ENCODE measurements at regions not wholly inside any gene's neighbourhood (a gene's known extent, or its start where the extent isn't known, plus 50 kb on each side); places are given as distances from the start of the nearest gene placed in this dataset.

DNA sequence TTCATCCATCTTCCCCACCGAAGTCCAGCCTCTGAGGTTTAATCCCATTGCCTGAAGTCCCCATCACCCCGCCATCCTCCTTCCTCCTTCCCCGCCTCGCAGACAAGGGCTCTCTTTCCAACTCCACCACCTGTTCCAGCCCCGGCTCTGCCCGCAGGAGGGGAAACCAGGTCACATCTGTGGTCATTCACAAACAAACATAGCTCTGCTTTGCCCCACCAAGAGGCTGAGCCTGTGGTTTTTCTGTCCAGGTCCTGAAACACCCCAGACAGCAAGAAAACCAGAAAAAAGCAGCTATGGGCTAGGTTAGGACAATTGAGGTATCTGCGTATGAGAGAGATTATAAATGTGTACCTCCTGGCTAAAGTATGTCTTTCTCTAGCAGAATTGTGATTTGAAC, 144.7 kb downstream of the GLI2 start:
- H3K4me2 ChIP-seq (ENCODE audit: insufficient read depth, low read length): no peak overlapping the region
- H3K36me3 ChIP-seq (ENCODE audit: insufficient read depth, low read length): no peaks in the 10 kb centered on the region
- H2AFZ ChIP-seq (ENCODE audit: low read length): no peak overlapping the region
- DNase-seq (ENCODE audit: insufficient read length, low spot score, missing footprints): peak; percentile 80
- H3K27me3 ChIP-seq (ENCODE audit: insufficient read depth, low read length): no peaks in the 10 kb centered on the region
- no peak overlapping the region for H3K4me3 ChIP-seq (ENCODE audit: insufficient read depth, low read length)
- peaks cover 45% of the 10 kb centered on the region for H4K20me1 ChIP-seq (ENCODE audit: insufficient read depth, low read length)
- H3K4me1 ChIP-seq (ENCODE audit: insufficient read depth, low read length): peaks cover 12% of the 10 kb centered on the region
- H3K9me3 ChIP-seq (ENCODE audit: low read depth, low read length): no peaks in the 10 kb centered on the region
- no peak overlapping the region for H3K27ac ChIP-seq (ENCODE audit: low read depth, low read length)
- H3K79me2 ChIP-seq (ENCODE audit: insufficient read depth, low read length): peaks cover 84% of the 10 kb centered on the region
- TF ChIP-seq, protein P1, sequence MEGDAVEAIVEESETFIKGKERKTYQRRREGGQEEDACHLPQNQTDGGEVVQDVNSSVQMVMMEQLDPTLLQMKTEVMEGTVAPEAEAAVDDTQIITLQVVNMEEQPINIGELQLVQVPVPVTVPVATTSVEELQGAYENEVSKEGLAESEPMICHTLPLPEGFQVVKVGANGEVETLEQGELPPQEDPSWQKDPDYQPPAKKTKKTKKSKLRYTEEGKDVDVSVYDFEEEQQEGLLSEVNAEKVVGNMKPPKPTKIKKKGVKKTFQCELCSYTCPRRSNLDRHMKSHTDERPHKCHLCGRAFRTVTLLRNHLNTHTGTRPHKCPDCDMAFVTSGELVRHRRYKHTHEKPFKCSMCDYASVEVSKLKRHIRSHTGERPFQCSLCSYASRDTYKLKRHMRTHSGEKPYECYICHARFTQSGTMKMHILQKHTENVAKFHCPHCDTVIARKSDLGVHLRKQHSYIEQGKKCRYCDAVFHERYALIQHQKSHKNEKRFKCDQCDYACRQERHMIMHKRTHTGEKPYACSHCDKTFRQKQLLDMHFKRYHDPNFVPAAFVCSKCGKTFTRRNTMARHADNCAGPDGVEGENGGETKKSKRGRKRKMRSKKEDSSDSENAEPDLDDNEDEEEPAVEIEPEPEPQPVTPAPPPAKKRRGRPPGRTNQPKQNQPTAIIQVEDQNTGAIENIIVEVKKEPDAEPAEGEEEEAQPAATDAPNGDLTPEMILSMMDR (IDR thresholded peaks at IDR 0.05; ENCODE audit: extremely low read depth, low read depth, low read length): no peak

DNA sequence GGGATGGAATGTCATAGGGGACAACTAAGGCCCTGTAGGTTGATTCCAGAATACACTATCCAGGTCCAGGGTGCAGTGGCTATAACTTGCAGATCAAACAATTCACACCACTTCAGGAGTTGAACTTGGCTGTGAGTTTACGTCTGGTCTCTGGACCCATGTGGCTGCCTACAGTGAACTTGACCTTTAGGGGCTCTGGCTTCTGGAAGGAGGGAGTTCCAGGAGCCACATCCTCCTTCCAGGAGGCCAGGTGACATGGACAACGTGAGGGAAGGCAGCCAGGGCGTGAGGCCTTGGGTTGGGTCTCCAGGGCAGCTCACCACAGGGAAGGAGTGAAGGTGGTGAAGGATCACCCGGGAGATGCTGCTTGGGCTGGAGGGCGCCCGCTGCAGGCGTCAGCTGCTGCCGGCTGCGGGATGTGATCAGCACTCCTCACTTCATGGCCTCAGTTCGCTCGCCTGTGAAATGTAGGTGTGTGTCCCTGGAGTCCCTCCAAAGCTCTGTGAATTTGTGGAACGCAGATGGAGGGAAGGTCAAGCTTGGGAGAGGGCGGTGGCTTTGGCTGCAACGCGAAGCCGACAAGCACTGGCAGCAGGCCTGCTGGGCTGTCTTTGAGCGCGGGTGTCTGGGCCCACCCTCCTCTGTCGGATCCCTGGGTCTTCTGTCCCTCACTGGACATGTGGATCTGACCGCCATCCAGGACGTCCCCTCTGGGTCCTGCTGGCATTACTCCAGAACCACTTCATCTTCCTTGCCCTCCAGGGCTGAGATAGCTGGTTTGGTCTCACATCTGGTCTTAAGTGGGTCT, 146.5 kb downstream of the GLI2 start:
- no peaks in the 10 kb centered on the region for H3K27me3 ChIP-seq (ENCODE audit: insufficient read depth, low read length)
- TF ChIP-seq, protein P1 (IDR thresholded peaks at IDR 0.05; ENCODE audit: extremely low read depth, low read depth, low read length): no peak
- H3K4me1 ChIP-seq (ENCODE audit: insufficient read depth, low read length): peaks cover 16% of the 10 kb centered on the region
- no peak overlapping the region for H3K27ac ChIP-seq (ENCODE audit: low read depth, low read length)
- peaks cover 84% of the 10 kb centered on the region for H3K79me2 ChIP-seq (ENCODE audit: insufficient read depth, low read length)
- peaks cover 44% of the 10 kb centered on the region for H4K20me1 ChIP-seq (ENCODE audit: insufficient read depth, low read length)
- peak; percentile 51 for DNase-seq (ENCODE audit: insufficient read length, low spot score, missing footprints)
- no peak overlapping the region for H2AFZ ChIP-seq (ENCODE audit: low read length)
- H3K4me3 ChIP-seq (ENCODE audit: insufficient read depth, low read length): no peak overlapping the region
- H3K9me3 ChIP-seq (ENCODE audit: low read depth, low read length): no peaks in the 10 kb centered on the region
- no peaks in the 10 kb centered on the region for H3K36me3 ChIP-seq (ENCODE audit: insufficient read depth, low read length)
- H3K4me2 ChIP-seq (ENCODE audit: insufficient read depth, low read length): no peak overlapping the region

DNA sequence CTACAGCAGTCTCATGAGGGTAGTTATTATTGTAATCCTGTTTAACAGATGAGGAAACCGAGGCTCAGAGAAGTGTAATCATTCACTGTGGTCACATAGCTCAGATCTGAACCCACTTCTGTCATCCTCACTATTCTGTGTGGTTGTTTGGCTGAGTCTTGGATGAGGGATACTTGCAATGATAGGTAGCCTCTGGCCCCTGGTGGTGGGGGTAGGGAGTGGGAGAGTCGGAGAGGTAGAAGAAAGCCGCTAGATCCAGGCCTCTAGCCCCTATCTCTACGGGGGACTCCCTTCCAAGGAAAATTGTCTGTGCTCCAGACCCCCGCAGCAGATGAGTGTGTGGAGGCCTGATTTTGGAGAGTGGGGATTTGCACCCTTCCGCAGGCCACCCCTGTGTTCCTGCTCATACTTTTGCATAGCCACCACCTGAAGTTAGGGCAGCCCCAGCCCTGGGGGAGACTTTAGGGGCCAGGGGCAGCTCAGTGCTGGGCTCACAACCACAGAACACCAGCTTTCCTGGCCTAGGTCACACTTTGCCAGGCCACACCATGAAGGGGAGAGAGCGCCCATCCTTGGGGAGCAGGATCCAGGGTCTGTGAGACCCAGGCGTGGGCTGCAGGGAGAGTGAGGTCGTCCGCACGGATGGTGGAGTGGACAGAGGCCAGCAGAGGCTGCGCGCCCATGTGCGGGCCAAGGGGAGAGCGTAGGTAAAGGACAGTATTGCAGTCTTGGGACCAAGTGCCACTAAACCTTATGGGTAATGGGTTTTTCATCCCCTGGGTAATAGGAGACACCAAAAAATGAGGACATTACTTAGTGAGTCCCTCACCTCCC, 148.2 kb downstream of the GLI2 start:
- H3K9me3 ChIP-seq (ENCODE audit: low read depth, low read length): no peaks in the 10 kb centered on the region
- peaks cover 59% of the 10 kb centered on the region for H4K20me1 ChIP-seq (ENCODE audit: insufficient read depth, low read length)
- DNase-seq (ENCODE audit: insufficient read length, low spot score, missing footprints): peak; percentile 44
- H3K27me3 ChIP-seq (ENCODE audit: insufficient read depth, low read length): no peaks in the 10 kb centered on the region
- H2AFZ ChIP-seq (ENCODE audit: low read length): no peak overlapping the region
- no peaks in the 10 kb centered on the region for H3K36me3 ChIP-seq (ENCODE audit: insufficient read depth, low read length)
- TF ChIP-seq, protein P1 (IDR thresholded peaks at IDR 0.05; ENCODE audit: extremely low read depth, low read depth, low read length): no peak
- H3K4me3 ChIP-seq (ENCODE audit: insufficient read depth, low read length): no peak overlapping the region
- H3K79me2 ChIP-seq (ENCODE audit: insufficient read depth, low read length): peaks cover 89% of the 10 kb centered on the region
- H3K4me1 ChIP-seq (ENCODE audit: insufficient read depth, low read length): peaks cover 21% of the 10 kb centered on the region
- no peak overlapping the region for H3K27ac ChIP-seq (ENCODE audit: low read depth, low read length)
- no peak overlapping the region for H3K4me2 ChIP-seq (ENCODE audit: insufficient read depth, low read length)

Measured in osteoblast (primary cell).